VCaP (cell line): ENCODE measurements at regions not wholly inside any gene's neighbourhood (a gene's known extent, or its start where the extent isn't known, plus 50 kb on each side); places are given as distances from the start of the nearest gene placed in this dataset.

Experiments used
- H3K27ac ChIP-seq: fragments of 450-650 bp; 2 replicates; pipeline ENCODE4 v1.5.1; 2017
- CTCF ChIP-seq: fragments of 450-650 bp; conservative IDR thresholded peaks from 2 replicates; pipeline ENCODE4 v1.5.1; 2017; ENCODE audit warnings: mild to moderate bottlenecking, moderate library complexity

- no peak for TF ChIP-seq CTCF
- H3K27ac ChIP-seq = no peak overlapping the region
Observed at GRCh38 chr3:64901522-64901885, 213.7 kb upstream of the ADAMTS9 start.

DNA sequence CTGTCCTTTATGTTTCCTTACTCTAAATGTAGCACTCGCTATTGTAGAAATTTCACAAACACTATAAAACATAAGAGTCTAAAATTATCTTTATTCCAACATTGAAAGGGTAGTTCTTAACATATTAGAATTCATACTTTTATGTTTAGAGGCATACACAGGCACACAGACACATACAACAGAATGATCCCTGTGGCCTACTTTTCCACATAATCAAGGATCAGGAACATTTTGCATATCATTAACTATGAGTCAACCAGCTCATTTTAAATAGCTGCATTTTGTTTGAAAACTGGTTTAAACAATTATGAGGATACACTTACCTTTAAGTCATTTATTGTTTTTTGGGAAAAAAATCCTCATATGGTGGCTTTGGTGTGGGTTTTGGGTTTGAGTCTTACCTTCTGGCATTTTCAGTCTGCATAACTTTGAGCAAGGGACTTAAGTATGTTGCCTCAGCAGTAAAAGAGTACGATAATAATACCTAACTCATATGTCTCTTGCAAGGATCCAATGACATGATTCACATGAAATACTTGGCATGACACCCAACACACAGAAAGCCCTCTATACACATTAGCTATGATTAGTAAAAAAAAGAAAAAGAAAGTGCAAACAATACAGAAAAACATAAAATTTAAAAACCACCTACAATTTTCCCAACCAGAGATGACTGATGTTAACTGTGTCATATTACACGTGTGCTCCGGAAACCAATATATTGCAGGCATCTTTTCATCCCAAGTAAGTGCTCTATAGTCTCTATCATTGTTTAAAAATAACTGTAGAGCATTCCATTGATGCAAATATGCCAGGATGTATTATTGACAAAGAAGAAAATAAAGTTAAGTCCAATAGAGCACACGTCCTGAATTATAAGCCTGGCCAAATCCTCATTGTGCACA, 213.1 kb upstream of the ADAMTS9 start:
- TF ChIP-seq CTCF = no peak
- H3K27ac ChIP-seq = no peak overlapping the region

- no peak for TF ChIP-seq CTCF
- no peak overlapping the region for H3K27ac ChIP-seq
Observed at GRCh38 chr3:64900156-64900555, 212.4 kb upstream of the ADAMTS9 start.

DNA sequence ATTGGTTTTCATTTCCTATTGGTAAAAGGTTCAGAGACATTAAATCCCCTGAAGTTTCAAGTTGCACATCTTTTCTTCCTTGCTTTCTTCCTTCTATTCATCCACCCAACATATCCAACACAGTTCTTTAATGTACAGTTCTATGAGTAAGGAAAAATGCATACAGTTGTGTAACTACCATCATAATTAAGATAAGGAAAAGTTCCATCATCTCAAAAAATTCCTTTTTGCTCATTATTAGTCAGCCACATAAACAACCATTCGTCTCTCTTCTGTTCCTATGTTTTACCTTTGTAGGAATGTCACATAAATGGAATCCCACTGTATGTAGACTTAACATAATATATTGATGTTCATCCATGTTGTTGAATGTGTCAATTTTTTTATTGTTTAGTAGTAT, 211.1 kb upstream of the ADAMTS9 start:
- H3K27ac ChIP-seq = no peak overlapping the region
- TF ChIP-seq CTCF = no peak

DNA sequence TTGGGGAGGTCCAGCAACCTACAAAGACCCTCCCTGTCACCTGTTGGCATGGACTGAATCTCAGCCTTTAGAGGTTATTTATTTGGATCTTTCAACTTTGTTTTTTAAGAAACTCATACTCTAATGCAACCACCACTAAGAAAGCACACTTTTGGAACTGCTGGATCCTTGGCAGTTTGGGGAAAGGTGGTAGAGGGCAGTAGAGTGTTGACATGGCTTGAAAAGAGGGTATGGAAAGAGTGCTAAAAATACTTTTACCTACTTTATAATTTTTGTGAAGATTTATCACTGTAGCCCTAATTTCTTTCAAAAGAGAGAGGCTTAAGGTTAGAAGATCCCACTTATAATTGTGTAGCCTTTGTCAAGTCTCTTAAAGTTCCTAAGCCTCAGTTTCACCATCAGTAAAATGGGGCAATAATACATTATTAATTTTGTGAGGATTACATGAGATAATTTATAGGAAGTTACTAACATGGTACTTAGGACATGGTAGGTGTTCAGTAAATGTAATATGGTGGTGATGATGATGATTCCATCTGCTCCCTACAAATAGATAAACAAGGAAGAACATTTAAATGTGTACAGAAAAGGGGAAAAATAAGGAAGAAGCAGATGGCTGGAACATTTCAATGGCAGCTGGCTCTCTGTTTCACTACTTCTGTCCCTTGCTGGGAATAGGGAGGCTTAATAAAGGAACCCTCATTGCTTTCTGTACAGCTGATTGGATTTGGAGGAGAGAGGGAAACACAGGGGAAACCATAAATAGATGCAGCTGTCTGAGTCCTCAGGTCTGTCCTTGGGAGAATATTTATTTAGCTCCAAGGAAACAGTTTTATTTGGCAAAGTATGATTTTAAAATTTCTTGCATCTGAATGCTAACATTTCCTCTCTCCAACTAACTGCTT, 208.4 kb upstream of the ADAMTS9 start:
- no peak for TF ChIP-seq CTCF
- no peak overlapping the region for H3K27ac ChIP-seq

GRCh38 chr3:64895106-64895990, 207.5 kb upstream of the ADAMTS9 start:
- no peak for TF ChIP-seq CTCF
- no peak overlapping the region for H3K27ac ChIP-seq
